ENCODE measurements at regions not wholly inside any gene's neighbourhood (a gene's known extent, or its start where the extent isn't known, plus 50 kb on each side); places are given as distances from the start of the nearest gene placed in this dataset.

DNA sequence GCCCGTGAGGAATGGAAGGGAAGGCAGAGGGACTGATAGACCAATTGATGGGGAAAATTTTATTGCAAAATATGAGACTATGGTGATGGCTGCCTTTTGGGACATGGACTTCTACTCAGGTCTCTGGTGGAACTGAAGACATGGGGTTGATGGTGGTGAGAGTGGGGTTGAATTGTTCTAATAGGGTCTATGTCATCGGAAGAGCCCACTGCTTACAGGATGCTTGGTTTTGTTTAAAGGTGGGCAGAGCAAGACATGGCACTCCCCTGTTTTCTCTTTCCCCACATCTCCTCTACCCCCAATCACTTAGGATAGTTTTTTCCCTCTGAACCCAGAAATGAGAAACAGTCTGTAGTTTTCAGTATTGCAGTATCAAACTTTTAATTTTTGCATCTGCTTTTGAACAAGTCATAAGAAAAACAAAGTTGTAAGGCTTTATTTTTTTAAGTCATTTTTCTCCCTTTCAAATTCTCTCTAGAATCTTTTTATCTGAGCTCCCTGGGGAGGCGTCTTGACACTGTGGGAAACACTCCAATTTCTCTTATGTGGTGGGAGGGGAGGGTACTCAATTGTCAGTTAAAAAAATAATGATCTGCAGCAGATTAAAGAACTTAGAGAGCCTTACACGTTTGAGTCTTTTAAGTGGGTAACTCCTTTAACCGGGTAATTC lies 276.2 kb upstream of the TBC1D5 start:
- Histone ChIP-seq H3K27ac (ENCODE audit: low read depth, low read length) (no peak overlapping the region), H3K9me3 (ENCODE audit: control insufficient read depth, low read length) (peaks cover 47% of the 10 kb centered on the region), H3K4me3 (ENCODE audit: low read length) (no peak overlapping the region), H3K4me1 (ENCODE audit: control insufficient read depth, insufficient read depth, low read length) (peaks cover 8% of the 10 kb centered on the region), H3K27me3 (ENCODE audit: control insufficient read depth, insufficient read depth, low read length, poor library complexity, severe bottlenecking) (no peaks in the 10 kb centered on the region), H3K9ac (ENCODE audit: extremely low read depth, low read length, poor library complexity, severe bottlenecking) (no peak overlapping the region), H3K36me3 (ENCODE audit: control insufficient read depth, insufficient read depth, low read length) (peaks cover 8% of the 10 kb centered on the region)
- Mint-ChIP-seq H3K27ac (peak overlapping the region; percentile 25), H3K4me3 (no peak overlapping the region), H3K9me3 (peaks cover 12% of the 10 kb centered on the region), H3K27me3 (ENCODE audit: insufficient read depth) (no peaks in the 10 kb centered on the region), H3K36me3 (ENCODE audit: low read depth) (peaks cover 47% of the 10 kb centered on the region), H3K4me1 (peaks cover 36% of the 10 kb centered on the region)
- TF ChIP-seq, protein P1, sequence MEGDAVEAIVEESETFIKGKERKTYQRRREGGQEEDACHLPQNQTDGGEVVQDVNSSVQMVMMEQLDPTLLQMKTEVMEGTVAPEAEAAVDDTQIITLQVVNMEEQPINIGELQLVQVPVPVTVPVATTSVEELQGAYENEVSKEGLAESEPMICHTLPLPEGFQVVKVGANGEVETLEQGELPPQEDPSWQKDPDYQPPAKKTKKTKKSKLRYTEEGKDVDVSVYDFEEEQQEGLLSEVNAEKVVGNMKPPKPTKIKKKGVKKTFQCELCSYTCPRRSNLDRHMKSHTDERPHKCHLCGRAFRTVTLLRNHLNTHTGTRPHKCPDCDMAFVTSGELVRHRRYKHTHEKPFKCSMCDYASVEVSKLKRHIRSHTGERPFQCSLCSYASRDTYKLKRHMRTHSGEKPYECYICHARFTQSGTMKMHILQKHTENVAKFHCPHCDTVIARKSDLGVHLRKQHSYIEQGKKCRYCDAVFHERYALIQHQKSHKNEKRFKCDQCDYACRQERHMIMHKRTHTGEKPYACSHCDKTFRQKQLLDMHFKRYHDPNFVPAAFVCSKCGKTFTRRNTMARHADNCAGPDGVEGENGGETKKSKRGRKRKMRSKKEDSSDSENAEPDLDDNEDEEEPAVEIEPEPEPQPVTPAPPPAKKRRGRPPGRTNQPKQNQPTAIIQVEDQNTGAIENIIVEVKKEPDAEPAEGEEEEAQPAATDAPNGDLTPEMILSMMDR (conservative IDR thresholded peaks at IDR 0.05), result no peak
- no peak for DNase-seq
- WGBS, 2 experiments (ENCODE audit: insufficient coverage in 1 of 2, insufficient read length in 1 of 2), result 44 to 57% methylated on average over 3 to 5 of the region's 5 CpGs

DNA sequence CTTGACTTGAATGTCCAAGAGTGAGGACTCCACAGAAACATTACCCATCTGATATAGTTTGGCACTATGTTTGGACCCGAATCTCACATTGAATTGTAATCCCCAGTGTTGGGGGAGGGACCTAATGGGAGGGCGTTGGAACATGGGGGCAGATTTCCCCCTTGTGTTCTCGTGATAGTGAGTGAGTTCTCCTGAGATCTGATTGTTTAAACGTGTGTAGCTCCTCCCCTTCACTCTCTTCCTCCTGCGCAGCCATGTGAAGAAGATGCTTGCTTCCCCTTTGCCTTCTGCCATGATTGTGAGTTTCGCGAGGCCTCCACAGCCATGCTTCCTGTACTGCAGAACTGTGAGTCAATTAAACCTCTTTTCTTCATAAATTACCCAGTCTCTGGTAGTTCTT lies 273.9 kb upstream of the TBC1D5 start:
- TF ChIP-seq, protein P1 (conservative IDR thresholded peaks at IDR 0.05), result no peak
- H3K36me3 Mint-ChIP-seq (ENCODE audit: low read depth), result peaks cover 50% of the 10 kb centered on the region
- H3K27me3 Mint-ChIP-seq (ENCODE audit: insufficient read depth), result no peaks in the 10 kb centered on the region
- H3K9me3 ChIP-seq (ENCODE audit: control insufficient read depth, low read length), result peaks cover 37% of the 10 kb centered on the region
- H3K9me3 Mint-ChIP-seq, result peaks cover 20% of the 10 kb centered on the region
- H3K4me1 Mint-ChIP-seq, result peaks cover 34% of the 10 kb centered on the region
- no peak overlapping the region for H3K4me3 ChIP-seq (ENCODE audit: low read length)
- 89 to 93% methylated on average over 3 to 7 of the region's 7 CpGs for WGBS, 2 experiments (ENCODE audit: insufficient coverage in 1 of 2, insufficient read length in 1 of 2)
- H3K27ac Mint-ChIP-seq, result no peak overlapping the region
- H3K9ac ChIP-seq (ENCODE audit: extremely low read depth, low read length, poor library complexity, severe bottlenecking), result no peak overlapping the region
- DNase-seq, result no peak
- peaks cover 6% of the 10 kb centered on the region for H3K36me3 ChIP-seq (ENCODE audit: control insufficient read depth, insufficient read depth, low read length)
- peaks cover 8% of the 10 kb centered on the region for H3K4me1 ChIP-seq (ENCODE audit: control insufficient read depth, insufficient read depth, low read length)
- no peaks in the 10 kb centered on the region for H3K27me3 ChIP-seq (ENCODE audit: control insufficient read depth, insufficient read depth, low read length, poor library complexity, severe bottlenecking)
- no peak overlapping the region for H3K27ac ChIP-seq (ENCODE audit: low read depth, low read length)
- H3K4me3 Mint-ChIP-seq, result no peak overlapping the region

- Histone ChIP-seq H3K9ac (ENCODE audit: extremely low read depth, low read length, poor library complexity, severe bottlenecking) (no peak overlapping the region), H3K4me1 (ENCODE audit: control insufficient read depth, insufficient read depth, low read length) (peaks cover 6% of the 10 kb centered on the region), H3K27me3 (ENCODE audit: control insufficient read depth, insufficient read depth, low read length, poor library complexity, severe bottlenecking) (no peaks in the 10 kb centered on the region), H3K4me3 (ENCODE audit: low read length) (no peak overlapping the region), H3K9me3 (ENCODE audit: control insufficient read depth, low read length) (peaks cover 26% of the 10 kb centered on the region), H3K27ac (ENCODE audit: low read depth, low read length) (no peak overlapping the region), H3K36me3 (ENCODE audit: control insufficient read depth, insufficient read depth, low read length) (peaks cover 4% of the 10 kb centered on the region)
- TF ChIP-seq, protein P1 (conservative IDR thresholded peaks at IDR 0.05), result no peak
- 93 to 94% methylated on average over 2 to 4 of the region's 4 CpGs for WGBS, 2 experiments (ENCODE audit: insufficient coverage in 1 of 2, insufficient read length in 1 of 2)
- peaks cover 48% of the 10 kb centered on the region for H3K36me3 Mint-ChIP-seq (ENCODE audit: low read depth)
- no peak overlapping the region for H3K4me3 Mint-ChIP-seq
- H3K27me3 Mint-ChIP-seq (ENCODE audit: insufficient read depth), result no peaks in the 10 kb centered on the region
- no peak for DNase-seq
- peaks cover 18% of the 10 kb centered on the region for H3K4me1 Mint-ChIP-seq
- H3K9me3 Mint-ChIP-seq, result peaks cover 20% of the 10 kb centered on the region
- no peak overlapping the region for H3K27ac Mint-ChIP-seq
These were observed 270.5 kb upstream of the TBC1D5 start for GRCh38 chr3:18012933-18013332.

All from endodermal cell (in vitro differentiated cells).